Neural progenitor cell (in vitro differentiated cells): ENCODE measurements at regions not wholly inside any gene's neighbourhood (a gene's known extent, or its start where the extent isn't known, plus 50 kb on each side); places are given as distances from the start of the nearest gene placed in this dataset.

ENCODE experiments used
- CTCF ChIP-seq: fragments of 200-600 bp; sonication (generic); IDR thresholded peaks from 2 replicates; pipeline ENCODE4 v1.5.1; 2017; ENCODE audit warnings: antibody characterized with exemption, mild to moderate bottlenecking
- EZH2 ChIP-seq: fragments of 200-600 bp; sonication (generic); IDR thresholded peaks from 2 replicates; pipeline ENCODE4 v1.6.1; 2017; ENCODE audit warnings: antibody characterized with exemption, mild to moderate bottlenecking, moderate library complexity
- EZH2phosphoT487 ChIP-seq: fragments of 200-600 bp; sonication (generic); IDR thresholded peaks from 2 replicates; pipeline ENCODE4 v1.6.1; 2017; ENCODE audit warnings: antibody characterized with exemption

GRCh38 chr11:34745195-34745594 is 124.3 kb downstream of the EHF start:
- TF ChIP-seq CTCF = no peak
- TF ChIP-seq EZH2 = no peak
- no peak for TF ChIP-seq EZH2phosphoT487
